Gastroesophageal sphincter (tissue), 4 donors: ENCODE measurements at regions not wholly inside any gene's neighbourhood (a gene's known extent, or its start where the extent isn't known, plus 50 kb on each side); places are given as distances from the start of the nearest gene placed in this dataset.

Source experiments
- ATAC-seq: fragments of 150-250 bp; one replicate; pipeline ENCODE4 v1.9.1; 2016; ENCODE audit warnings: mild to moderate bottlenecking, moderate library complexity
- H3K27ac ChIP-seq, 4 donors: fragments of 200-600 bp; sonication (generic) in 3 of 4; 1 replicate in 3 of 4; 2 replicates in 1 of 4; pipeline ENCODE4 v1.5.1; 2016 to 2019
- H3K27me3 ChIP-seq: fragments of 200-600 bp; sonication (generic); one replicate; pipeline ENCODE4 v1.5.1; 2019
- H3K36me3 ChIP-seq, 2 donors: fragments of 200-600 bp; sonication (generic); one replicate each; pipeline ENCODE4 v1.5.1; 2019; ENCODE audit warnings: control low read depth in 1 of 2
- H3K4me1 ChIP-seq, 3 donors: fragments of 200-600 bp; sonication (generic); 1 replicate in 2 of 3; 2 replicates in 1 of 3; pipeline ENCODE4 v1.5.1; 2016 to 2019; ENCODE audit warnings: control low read depth in 2 of 3
- H3K4me3 ChIP-seq, 2 donors: fragments of 200-600 bp; sonication (generic); one replicate each; pipeline ENCODE4 v1.5.1; 2019; ENCODE audit warnings: mild to moderate bottlenecking in 1 of 2, moderate library complexity in 1 of 2
- H3K9me3 ChIP-seq, 3 donors: fragments of 200-600 bp; sonication (generic); one replicate each; pipeline ENCODE4 v1.5.1; 2017 to 2019; ENCODE audit warnings: control low read depth in 2 of 3
- EP300 ChIP-seq: sonication (generic); formaldehyde crosslinking; IDR thresholded peaks from one replicate; pipeline ENCODE4 v1.6.1; 2017; ENCODE audit warnings: antibody characterized with exemption, mild to moderate bottlenecking
- POLR2A ChIP-seq, 2 donors: fragments of 450-650 bp; IDR thresholded peaks; one replicate each; pipeline ENCODE4 v1.6.1; 2017; ENCODE audit warnings: antibody characterized with exemption in 2 of 2, mild to moderate bottlenecking in 2 of 2, moderate library complexity in 1 of 2
- POLR2AphosphoS5 ChIP-seq: sonication (generic); formaldehyde crosslinking; IDR thresholded peaks from one replicate; pipeline ENCODE4 v1.6.1; 2017; ENCODE audit warnings: antibody characterized with exemption
- WGBS, 2 donors: methylation state at CpG; one replicate each; pipeline ENCODE4 v1.1.5; 2018; ENCODE audit warnings: low coverage in 1 of 2; 5-methylcytosine and 5-hydroxymethylcytosine counted together
- TF ChIP-seq, protein P1 (sequence below), 4 experiments: fragments of 200-600 bp in 2 of 4; fragments of 450-650 bp in 2 of 4; sonication (generic) in 1 of 4; IDR thresholded peaks; one replicate each; pipeline ENCODE4 v1.5.1; 2017 to 2019; ENCODE audit warnings: antibody characterized with exemption in 4 of 4, mild to moderate bottlenecking in 2 of 4, moderate library complexity in 2 of 4

GRCh38 chr18:78774741-78775141 is 204.9 kb upstream of the SALL3 start:
- Histone ChIP-seq H3K27me3 (peaks cover 31% of the 10 kb centered on the region), H3K9me3 (no peaks in the 10 kb centered on the region), H3K4me3 (no peak overlapping the region), H3K4me1 (no peaks in the 10 kb centered on the region), H3K36me3 (no peaks in the 10 kb centered on the region), H3K27ac (no peak overlapping the region)
- TF ChIP-seq, protein P1, sequence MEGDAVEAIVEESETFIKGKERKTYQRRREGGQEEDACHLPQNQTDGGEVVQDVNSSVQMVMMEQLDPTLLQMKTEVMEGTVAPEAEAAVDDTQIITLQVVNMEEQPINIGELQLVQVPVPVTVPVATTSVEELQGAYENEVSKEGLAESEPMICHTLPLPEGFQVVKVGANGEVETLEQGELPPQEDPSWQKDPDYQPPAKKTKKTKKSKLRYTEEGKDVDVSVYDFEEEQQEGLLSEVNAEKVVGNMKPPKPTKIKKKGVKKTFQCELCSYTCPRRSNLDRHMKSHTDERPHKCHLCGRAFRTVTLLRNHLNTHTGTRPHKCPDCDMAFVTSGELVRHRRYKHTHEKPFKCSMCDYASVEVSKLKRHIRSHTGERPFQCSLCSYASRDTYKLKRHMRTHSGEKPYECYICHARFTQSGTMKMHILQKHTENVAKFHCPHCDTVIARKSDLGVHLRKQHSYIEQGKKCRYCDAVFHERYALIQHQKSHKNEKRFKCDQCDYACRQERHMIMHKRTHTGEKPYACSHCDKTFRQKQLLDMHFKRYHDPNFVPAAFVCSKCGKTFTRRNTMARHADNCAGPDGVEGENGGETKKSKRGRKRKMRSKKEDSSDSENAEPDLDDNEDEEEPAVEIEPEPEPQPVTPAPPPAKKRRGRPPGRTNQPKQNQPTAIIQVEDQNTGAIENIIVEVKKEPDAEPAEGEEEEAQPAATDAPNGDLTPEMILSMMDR (IDR thresholded peaks at IDR 0.05) = no peak
- TF ChIP-seq EP300 (no peak), POLR2A (IDR thresholded peaks at IDR 0.05) (no peak), POLR2AphosphoS5 (no peak)
- ATAC-seq = no peak
- WGBS, 2 donors = 40% methylated on average over 1 of the region's 22 CpGs; no CpG with 5 or more reads in 1 of the 2 donors

- WGBS, 2 donors = 88 to 100% methylated on average over 4 to 5 of the region's 5 CpGs
- Histone ChIP-seq H3K9me3 (no peaks in the 10 kb centered on the region), H3K36me3 (no peaks in the 10 kb centered on the region), H3K4me3 (no peak overlapping the region), H3K27me3 (peaks cover 19% of the 10 kb centered on the region), H3K27ac (no peak overlapping the region), H3K4me1 (no peaks in the 10 kb centered on the region)
- no peak for ATAC-seq
- no peak for TF ChIP-seq POLR2A (IDR thresholded peaks at IDR 0.05)
- TF ChIP-seq POLR2AphosphoS5 = no peak
- no peak for TF ChIP-seq EP300
- TF ChIP-seq, protein P1 (IDR thresholded peaks at IDR 0.05) = no peak
Observed at GRCh38 chr18:78776151-78776550, 203.5 kb upstream of the SALL3 start.

DNA sequence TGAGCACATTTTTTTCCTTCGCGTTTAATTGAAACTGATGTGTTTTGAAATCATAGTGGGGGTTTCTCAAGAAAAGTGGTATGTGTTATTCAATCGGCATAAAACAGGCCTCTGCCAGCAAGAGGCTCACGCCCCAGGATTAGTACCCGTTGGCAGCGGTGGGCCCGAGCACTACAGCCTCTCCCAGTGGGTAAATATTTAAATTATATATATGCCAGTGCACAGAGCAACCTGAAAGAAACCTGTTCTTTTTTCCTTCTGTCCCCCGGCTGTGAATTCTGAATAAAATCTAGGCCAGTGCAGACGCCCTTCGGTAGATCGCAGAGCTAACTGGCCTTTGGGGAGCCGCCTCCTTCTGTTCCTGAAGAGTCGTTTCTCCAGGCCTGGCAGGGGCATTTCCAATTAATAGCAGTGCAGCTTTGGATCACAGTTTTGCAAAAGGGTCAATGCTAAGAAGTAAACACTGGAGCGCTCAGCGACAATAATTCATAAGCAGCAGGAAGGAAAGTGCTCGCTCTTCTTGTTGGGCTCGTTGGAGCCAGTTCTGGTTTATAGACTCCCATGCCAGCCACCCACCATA is 202.8 kb upstream of the SALL3 start:
- ATAC-seq = no peak
- TF ChIP-seq, protein P1 (IDR thresholded peaks at IDR 0.05) = no peak
- TF ChIP-seq POLR2AphosphoS5 = no peak
- no peak for TF ChIP-seq EP300
- TF ChIP-seq POLR2A (IDR thresholded peaks at IDR 0.05) = no peak
- H3K4me3 ChIP-seq = no peak overlapping the region
- H3K36me3 ChIP-seq = no peaks in the 10 kb centered on the region
- H3K9me3 ChIP-seq = no peaks in the 10 kb centered on the region
- WGBS, 2 donors = 60 to 61% methylated on average over 7 to 16 of the region's 17 CpGs
- H3K27ac ChIP-seq = no peak overlapping the region
- H3K27me3 ChIP-seq = peaks cover 18% of the 10 kb centered on the region
- H3K4me1 ChIP-seq = no peaks in the 10 kb centered on the region

DNA sequence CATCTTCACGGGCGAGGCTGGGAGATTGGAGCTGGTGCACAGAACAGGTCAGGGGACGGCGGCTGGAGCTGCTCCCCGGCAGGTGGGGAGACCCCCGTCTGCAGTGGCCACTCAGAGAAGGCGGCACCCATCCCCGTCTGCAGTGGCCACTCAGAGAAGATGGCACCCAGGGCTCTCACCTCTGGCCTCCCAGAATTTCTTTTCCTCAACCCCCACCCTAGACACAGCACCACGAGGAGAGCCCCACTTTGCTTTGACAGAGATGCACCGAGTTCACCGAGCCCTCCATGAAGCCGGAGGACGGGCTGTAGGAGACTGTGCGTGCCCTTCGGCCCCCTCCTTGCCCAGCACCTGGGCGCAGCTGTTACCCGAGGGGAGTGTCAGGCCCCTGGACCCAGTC is 201.6 kb upstream of the SALL3 start:
- 78 to 97% methylated on average over 6 of the region's 17 CpGs for WGBS, 2 donors
- Histone ChIP-seq H3K4me1 (no peaks in the 10 kb centered on the region), H3K36me3 (no peaks in the 10 kb centered on the region), H3K27me3 (peaks cover 7% of the 10 kb centered on the region), H3K27ac (no peak overlapping the region), H3K9me3 (no peaks in the 10 kb centered on the region), H3K4me3 (no peak overlapping the region)
- no peak for TF ChIP-seq POLR2A (IDR thresholded peaks at IDR 0.05)
- TF ChIP-seq, protein P1 (IDR thresholded peaks at IDR 0.05) = no peak
- no peak for TF ChIP-seq EP300
- no peak for TF ChIP-seq POLR2AphosphoS5
- no peak for ATAC-seq

DNA sequence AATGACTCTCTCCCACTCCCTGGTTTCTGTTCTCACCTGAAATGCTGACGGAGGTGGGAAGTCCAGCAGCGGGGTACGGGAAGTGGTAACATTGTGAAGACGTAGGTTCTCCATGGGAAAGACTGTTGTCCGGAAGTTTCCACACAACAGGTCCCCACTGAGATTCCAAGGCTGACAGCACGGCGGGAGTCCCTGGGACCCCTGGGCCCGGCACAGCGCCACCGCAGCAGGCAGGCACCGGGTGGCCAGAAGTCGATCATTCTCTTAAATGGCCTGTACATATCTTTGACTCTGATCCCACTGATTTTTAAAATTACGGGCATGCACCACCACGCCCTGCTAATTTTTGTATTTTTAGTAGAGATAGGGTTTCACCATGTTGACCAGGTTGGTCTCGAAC is 201.0 kb upstream of the SALL3 start:
- 89 to 93% methylated on average over 4 to 9 of the region's 15 CpGs for WGBS, 2 donors
- no peak for ATAC-seq

More for the DNA sequence above, 201.0 kb upstream of the SALL3 start:
- Histone ChIP-seq H3K27me3 (peaks cover 7% of the 10 kb centered on the region), H3K36me3 (no peaks in the 10 kb centered on the region), H3K27ac (no peak overlapping the region), H3K4me3 (no peak overlapping the region), H3K9me3 (no peaks in the 10 kb centered on the region), H3K4me1 (no peaks in the 10 kb centered on the region)
- TF ChIP-seq POLR2A (IDR thresholded peaks at IDR 0.05) = no peak
